Endothelial cell of umbilical vein (primary cell): ENCODE measurements at regions not wholly inside any gene's neighbourhood (a gene's known extent, or its start where the extent isn't known, plus 50 kb on each side); places are given as distances from the start of the nearest gene placed in this dataset.

ENCODE experiments used
- BruUV-seq: library from RNA; stranded (reverse); fragments of 400-500 nt; replicated peaks from 2 replicates; lab custom pipeline; 2021; lab: Mats Ljungman, UMichigan
- CTCF ChIA-PET: fragments of 300-600, 350-600 bp; sonication (Branson Sonifier 250); formaldehyde crosslinking; loops from one replicate; lab custom pipeline; 2021; ENCODE audit warnings: antibody characterized with exemption, inconsistent platforms; lab: Charles Lee
- POLR2A ChIA-PET: fragments of 300-600, 350-600 bp; sonication (Branson Sonifier 250); formaldehyde crosslinking; loops from one replicate; lab custom pipeline; 2021; ENCODE audit warnings: antibody characterized with exemption, inconsistent platforms; lab: Charles Lee
- DNase-seq: peaks from one replicate; pipeline ENCODE4 v3.0.0-alpha.2; 2011; ENCODE audit warnings: low read depth, low spot score
- FAIRE-seq: peaks from 2 replicates; lab custom pipeline; 2011; peaks lifted over from hg19 to GRCh38; lab: Jason Lieb, UNC
- H2AFZ ChIP-seq: 2 replicates; pipeline ENCODE4 v1.6.0; 2012; ENCODE audit warnings: low read depth, low read length, control low read depth, inconsistent platforms
- H3K27ac ChIP-seq: 2 replicates; pipeline ENCODE4 v1.5.1; 2011; ENCODE audit warnings: low read depth, mild to moderate bottlenecking, control low read depth, low read length, moderate library complexity; ENCODE audit not compliant: insufficient read depth
- H3K27me3 ChIP-seq, 2 experiments: 2 replicates each; pipeline versions ENCODE4 v1.6.0 to v1.6.1; 2011; ENCODE audit warnings: low read length in 2 of 2, mixed read lengths in 1 of 2; ENCODE audit not compliant: control insufficient read depth in 2 of 2, insufficient read depth in 2 of 2
- H3K36me3 ChIP-seq, 2 experiments: 2 replicates in 1 of 2; 3 replicates in 1 of 2; pipeline ENCODE4 v1.5.1; 2011; ENCODE audit warnings: low read length in 2 of 2, mild to moderate bottlenecking in 1 of 2, moderate library complexity in 1 of 2; ENCODE audit not compliant: control insufficient read depth in 2 of 2, insufficient read depth in 2 of 2; ENCODE audit errors: extremely low read depth in 1 of 2
- H3K4me1 ChIP-seq: 3 replicates; pipeline ENCODE4 v1.5.1; 2011; ENCODE audit warnings: mild to moderate bottlenecking, low read length; ENCODE audit not compliant: control insufficient read depth, insufficient read depth; ENCODE audit errors: extremely low read depth
- H3K4me2 ChIP-seq: 2 replicates; pipeline ENCODE4 v1.6.1; 2011; ENCODE audit warnings: low read length, control low read depth, mixed read lengths; ENCODE audit not compliant: insufficient read depth
- H3K4me3 ChIP-seq, 3 experiments: fragments of 200-600 bp in 1 of 3; sonication (generic), shearing (Covaris generic) in 1 of 3; replicated peaks in 1 of 3; 2 replicates each; pipeline ENCODE4 v1.5.1; 2011 to 2016; ENCODE audit warnings: control low read depth in 3 of 3, low read length in 3 of 3, mild to moderate bottlenecking in 2 of 3, inconsistent platforms in 1 of 3, low read depth in 1 of 3, moderate library complexity in 1 of 3; ENCODE audit not compliant: insufficient read depth in 1 of 3
- H3K79me2 ChIP-seq: 2 replicates; pipeline ENCODE4 v1.6.0; 2012; ENCODE audit warnings: low read length, inconsistent platforms; ENCODE audit not compliant: control insufficient read depth, insufficient read depth
- H3K9ac ChIP-seq: replicated peaks from 2 replicates; pipeline ENCODE3; 2011; ENCODE audit warnings: low read length, control low read depth; ENCODE audit not compliant: insufficient read depth; ENCODE audit errors: extremely low read depth
- H3K9me1 ChIP-seq: replicated peaks from 3 replicates; pipeline ENCODE4 v1.6.0; 2011; ENCODE audit warnings: mild to moderate bottlenecking, low read length; ENCODE audit not compliant: control insufficient read depth, insufficient read depth; ENCODE audit errors: extremely low read depth
- H3K9me3 ChIP-seq: replicated peaks from 2 replicates; pipeline ENCODE4 v1.5.1; 2012; ENCODE audit warnings: low read length, inconsistent platforms; ENCODE audit not compliant: control insufficient read depth, insufficient read depth
- H4K20me1 ChIP-seq: replicated peaks from 2 replicates; pipeline ENCODE3; 2011; ENCODE audit warnings: mild to moderate bottlenecking, low read length; ENCODE audit not compliant: control insufficient read depth, insufficient read depth; ENCODE audit errors: extremely low read depth
- CTCF ChIP-seq, 2 donors: IDR thresholded peaks; 1 replicate in 1 of 2; 2 replicates in 1 of 2; pipeline ENCODE4 v1.5.1; 2011; ENCODE audit warnings: low read length in 2 of 2, mild to moderate bottlenecking in 2 of 2, moderate library complexity in 2 of 2, control low read depth in 1 of 2, inconsistent platforms in 1 of 2, low read depth in 1 of 2; ENCODE audit not compliant: insufficient read depth in 1 of 2; ENCODE audit errors: extremely low read depth in 1 of 2
- EZH2 ChIP-seq: IDR thresholded peaks from 2 replicates; pipeline ENCODE4 v1.6.1; 2012; ENCODE audit warnings: borderline replicate concordance, low read depth, mild to moderate bottlenecking, moderate library complexity, low read length, inconsistent platforms; ENCODE audit not compliant: severe bottlenecking
- FOS ChIP-seq: IDR thresholded peaks from 2 replicates; pipeline ENCODE4 v1.6.1; 2011; ENCODE audit warnings: mild to moderate bottlenecking, low read length, moderate library complexity, borderline replicate concordance; ENCODE audit not compliant: insufficient read depth
- GATA2 ChIP-seq: IDR thresholded peaks from 2 replicates; pipeline ENCODE4 v1.7.0; 2011; ENCODE audit warnings: low read depth, mild to moderate bottlenecking, moderate library complexity, mixed read lengths, low read length; ENCODE audit not compliant: insufficient read length, insufficient read depth
- JUN ChIP-seq: IDR thresholded peaks from 2 replicates; pipeline ENCODE4 v1.6.1; 2011; ENCODE audit warnings: borderline replicate concordance, low read depth; ENCODE audit not compliant: insufficient read length, insufficient read depth
- MYC ChIP-seq: IDR thresholded peaks from one replicate; pipeline ENCODE4 v1.6.1; 2011; ENCODE audit warnings: mild to moderate bottlenecking, low read depth, low read length
- POLR2A ChIP-seq: IDR thresholded peaks from 2 replicates; pipeline ENCODE4 v1.6.1; 2012; ENCODE audit warnings: low read depth, mild to moderate bottlenecking, control low read depth, low read length
- POLR2AphosphoS5 ChIP-seq: IDR thresholded peaks from 2 replicates; pipeline ENCODE4 v1.6.1; 2012; ENCODE audit warnings: low read depth, mild to moderate bottlenecking, control low read depth, low read length, moderate library complexity; ENCODE audit not compliant: insufficient read depth
- dilution Hi-C: fragments of 300-500 bp; cut with MboI; formaldehyde crosslinking; loops from one replicate; pipeline ENCODE4 v1.15.0; 2019; ENCODE audit warnings: low sequenced_read_pairs; ENCODE audit not compliant: extremely low pct_ligation_motif_present
- intact Hi-C: fragments of 100-400 bp; cut with micrococcal nuclease; formaldehyde crosslinking; loops from one replicate; pipeline ENCODE4 v1.10.0; 2022
- TF ChIP-seq, protein P1 (sequence below): IDR thresholded peaks from 2 replicates; pipeline ENCODE4 v1.6.1; 2011; ENCODE audit not compliant: insufficient read depth, insufficient read length

DNA sequence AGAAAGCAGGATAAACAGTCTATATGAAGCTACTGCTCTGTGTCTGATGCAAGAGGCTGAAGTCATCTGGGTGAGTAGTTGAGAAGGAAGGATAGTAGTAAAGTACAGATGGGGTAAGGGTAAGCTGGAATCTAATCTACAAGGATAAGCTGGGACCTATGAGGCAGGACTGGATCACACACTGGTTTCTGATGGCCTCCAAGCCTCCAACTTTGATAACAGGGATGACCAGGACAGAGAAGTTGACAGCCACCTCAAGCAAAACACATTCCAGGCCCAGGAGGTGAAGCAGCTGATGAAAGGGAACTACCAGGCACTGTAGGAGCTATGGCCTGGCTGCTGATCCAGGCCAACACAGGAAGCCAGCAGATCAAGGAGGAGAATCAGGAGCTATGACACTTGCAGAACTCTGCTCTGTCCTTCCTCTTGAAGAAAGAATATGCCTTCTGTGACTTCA lies 278.1 kb upstream of the TMEM229A start:
- no peak for DNase-seq
- BruUV-seq = no TSS peak
- H3K27ac ChIP-seq = no peak overlapping the region

More for the DNA sequence above, 278.1 kb upstream of the TMEM229A start:
- Histone ChIP-seq H2AFZ (no peak overlapping the region), H3K27me3 (no peaks in the 10 kb centered on the region), H3K4me3 (no peak overlapping the region), H3K9me1 (no peaks in the 10 kb centered on the region), H3K9ac (no peak overlapping the region), H3K79me2 (no peaks in the 10 kb centered on the region), H3K4me1 (no peaks in the 10 kb centered on the region), H4K20me1 (no peaks in the 10 kb centered on the region), H3K4me2 (no peak overlapping the region), H3K9me3 (peaks cover 1% of the 10 kb centered on the region), H3K36me3 (no peaks in the 10 kb centered on the region)
- ChIA-PET POLR2A (no interaction called here), CTCF (no interaction called here)
- dilution Hi-C loops (no loop called here), intact Hi-C loops (no loop called here)
- FAIRE-seq = no peak
- TF ChIP-seq GATA2 = no peak
- TF ChIP-seq MYC = no peak
- no peak for TF ChIP-seq POLR2AphosphoS5
- TF ChIP-seq POLR2A = no peak
- no peak for TF ChIP-seq EZH2
- TF ChIP-seq, protein P1, sequence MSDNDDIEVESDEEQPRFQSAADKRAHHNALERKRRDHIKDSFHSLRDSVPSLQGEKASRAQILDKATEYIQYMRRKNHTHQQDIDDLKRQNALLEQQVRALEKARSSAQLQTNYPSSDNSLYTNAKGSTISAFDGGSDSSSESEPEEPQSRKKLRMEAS = no peak
- no peak for TF ChIP-seq JUN
- no peak for TF ChIP-seq FOS
- TF ChIP-seq CTCF (IDR thresholded peaks at IDR 0.05; ENCODE audit: extremely low read depth in 1 of 2, insufficient read depth in 1 of 2, low read depth in 1 of 2, low read length in 2 of 2) = no peak
